Activated T-helper 1 cell treated with anti-CD3 and anti-CD28 coated beads, Interleukin-12 subunit alpha, Interleukin-12 subunit beta, Interleukin-2, Interleukin-4 antibody, amounts not matched to agents 30 ng/mL and 10 ng/mL and 1 ng/mL, durations not matched to agents 14 hours and 24 hours and 36 hours (primary cell): ENCODE measurements at regions not wholly inside any gene's neighbourhood (a gene's known extent, or its start where the extent isn't known, plus 50 kb on each side); places are given as distances from the start of the nearest gene placed in this dataset.

Source experiments
- DNase-seq: peaks from one replicate; pipeline ENCODE4 v3.0.0; 2021; ENCODE audit warnings: low spot score
- H3K27ac Mint-ChIP-seq: one replicate; pipeline ENCODE4 v1.8.0; 2021; ENCODE audit warnings: mild to moderate bottlenecking, mixed read lengths
- H3K27me3 Mint-ChIP-seq: one replicate; pipeline ENCODE4 v1.8.0; 2022; ENCODE audit warnings: mild to moderate bottlenecking, moderate library complexity, mixed read lengths; ENCODE audit not compliant: insufficient read depth
- H3K36me3 Mint-ChIP-seq: one replicate; pipeline ENCODE4 v1.8.0; 2021; ENCODE audit warnings: low read depth, mixed read lengths
- H3K4me1 Mint-ChIP-seq: one replicate; pipeline ENCODE4 v1.8.0; 2021; ENCODE audit warnings: low read depth, mixed read lengths
- H3K4me3 Mint-ChIP-seq: one replicate; pipeline ENCODE4 v1.8.0; 2021; ENCODE audit warnings: mild to moderate bottlenecking, moderate library complexity, mixed read lengths
- H3K9me3 Mint-ChIP-seq: one replicate; pipeline ENCODE4 v1.8.0; 2021; ENCODE audit warnings: mixed read lengths
- intact Hi-C: fragments of 100-400 bp; cut with micrococcal nuclease; formaldehyde crosslinking; loops from one replicate; pipeline ENCODE4 v1.15.1; 2024

GRCh38 chr9:99590840-99591239, 230.8 kb upstream of the NR4A3 start:
- no peak for DNase-seq
- Mint-ChIP-seq H3K9me3 (peaks cover 4% of the 10 kb centered on the region), H3K4me3 (no peak overlapping the region), H3K4me1 (peaks cover 5% of the 10 kb centered on the region), H3K36me3 (peaks cover 2% of the 10 kb centered on the region), H3K27ac (no peak overlapping the region), H3K27me3 (peaks cover 19% of the 10 kb centered on the region)
- intact Hi-C loops: no loop called here

GRCh38 chr9:99591770-99592169, 229.9 kb upstream of the NR4A3 start:
- Mint-ChIP-seq H3K27me3 (peaks cover 17% of the 10 kb centered on the region), H3K9me3 (peaks cover 4% of the 10 kb centered on the region), H3K27ac (no peak overlapping the region), H3K36me3 (peaks cover 2% of the 10 kb centered on the region), H3K4me3 (no peak overlapping the region), H3K4me1 (peaks cover 6% of the 10 kb centered on the region)
- intact Hi-C loops: no loop called here
- no peak for DNase-seq

GRCh38 chr9:99592834-99593574, 228.7 kb upstream of the NR4A3 start:
- Mint-ChIP-seq H3K9me3 (peaks cover 4% of the 10 kb centered on the region), H3K27ac (no peak overlapping the region), H3K27me3 (peaks cover 15% of the 10 kb centered on the region), H3K36me3 (peaks cover 2% of the 10 kb centered on the region), H3K4me1 (peaks cover 6% of the 10 kb centered on the region), H3K4me3 (no peak overlapping the region)
- no peak for DNase-seq
- intact Hi-C loops: no loop called here

GRCh38 chr9:99593610-99594009, 228.1 kb upstream of the NR4A3 start:
- H3K9me3 Mint-ChIP-seq: peaks cover 4% of the 10 kb centered on the region
- no peak overlapping the region for H3K4me3 Mint-ChIP-seq
- no peak overlapping the region for H3K27ac Mint-ChIP-seq
- H3K36me3 Mint-ChIP-seq: peaks cover 2% of the 10 kb centered on the region
- intact Hi-C loops: no loop called here
- H3K27me3 Mint-ChIP-seq: peaks cover 14% of the 10 kb centered on the region
- DNase-seq: no peak
- H3K4me1 Mint-ChIP-seq: peaks cover 6% of the 10 kb centered on the region

GRCh38 chr9:99594056-99594780, 227.5 kb upstream of the NR4A3 start:
- intact Hi-C loops: no loop called here
- Mint-ChIP-seq H3K4me3 (no peak overlapping the region), H3K27me3 (peaks cover 11% of the 10 kb centered on the region), H3K36me3 (peaks cover 2% of the 10 kb centered on the region), H3K4me1 (peaks cover 6% of the 10 kb centered on the region), H3K9me3 (peaks cover 4% of the 10 kb centered on the region), H3K27ac (no peak overlapping the region)
- no peak for DNase-seq

GRCh38 chr9:99595796-99596195, 225.9 kb upstream of the NR4A3 start:
- no peaks in the 10 kb centered on the region for H3K9me3 Mint-ChIP-seq
- peaks cover 2% of the 10 kb centered on the region for H3K36me3 Mint-ChIP-seq
- intact Hi-C loops: no loop called here
- no peak overlapping the region for H3K4me3 Mint-ChIP-seq
- peaks cover 6% of the 10 kb centered on the region for H3K4me1 Mint-ChIP-seq
- H3K27me3 Mint-ChIP-seq: peaks cover 4% of the 10 kb centered on the region
- no peak for DNase-seq
- no peak overlapping the region for H3K27ac Mint-ChIP-seq

- no peaks in the 10 kb centered on the region for H3K9me3 Mint-ChIP-seq
- no peak overlapping the region for H3K4me3 Mint-ChIP-seq
- DNase-seq: no peak
- no peaks in the 10 kb centered on the region for H3K36me3 Mint-ChIP-seq
- H3K4me1 Mint-ChIP-seq: no peaks in the 10 kb centered on the region
- no peak overlapping the region for H3K27ac Mint-ChIP-seq
- peaks cover 3% of the 10 kb centered on the region for H3K27me3 Mint-ChIP-seq
- intact Hi-C loops: no loop called here
These were observed 220.0 kb upstream of the NR4A3 start for GRCh38 chr9:99601571-99602111.

GRCh38 chr9:99602854-99603253, 218.8 kb upstream of the NR4A3 start:
- H3K27ac Mint-ChIP-seq: no peak overlapping the region
- no peak overlapping the region for H3K4me3 Mint-ChIP-seq
- no peaks in the 10 kb centered on the region for H3K36me3 Mint-ChIP-seq
- intact Hi-C loops: no loop called here
- no peaks in the 10 kb centered on the region for H3K9me3 Mint-ChIP-seq
- H3K4me1 Mint-ChIP-seq: no peaks in the 10 kb centered on the region
- no peak for DNase-seq
- peaks cover 8% of the 10 kb centered on the region for H3K27me3 Mint-ChIP-seq

GRCh38 chr9:99605016-99605743, 216.5 kb upstream of the NR4A3 start:
- Mint-ChIP-seq H3K9me3 (no peaks in the 10 kb centered on the region), H3K27ac (no peak overlapping the region), H3K4me1 (no peaks in the 10 kb centered on the region), H3K4me3 (no peak overlapping the region), H3K36me3 (no peaks in the 10 kb centered on the region), H3K27me3 (peaks cover 11% of the 10 kb centered on the region)
- DNase-seq: no peak
- intact Hi-C loops: no loop called here

- intact Hi-C loops: no loop called here
- Mint-ChIP-seq H3K36me3 (no peaks in the 10 kb centered on the region), H3K27ac (no peak overlapping the region), H3K27me3 (peaks cover 11% of the 10 kb centered on the region), H3K4me3 (no peak overlapping the region), H3K9me3 (no peaks in the 10 kb centered on the region), H3K4me1 (no peaks in the 10 kb centered on the region)
- no peak for DNase-seq
These were observed 215.4 kb upstream of the NR4A3 start for GRCh38 chr9:99606296-99606695.

GRCh38 chr9:99606957-99607356, 214.7 kb upstream of the NR4A3 start:
- no peak for DNase-seq
- H3K9me3 Mint-ChIP-seq: no peaks in the 10 kb centered on the region
- no peaks in the 10 kb centered on the region for H3K36me3 Mint-ChIP-seq
- H3K4me3 Mint-ChIP-seq: no peak overlapping the region
- no peak overlapping the region for H3K27ac Mint-ChIP-seq
- intact Hi-C loops: no loop called here
- H3K4me1 Mint-ChIP-seq: no peaks in the 10 kb centered on the region
- H3K27me3 Mint-ChIP-seq: peaks cover 11% of the 10 kb centered on the region

- no peak for DNase-seq
- Mint-ChIP-seq H3K36me3 (no peaks in the 10 kb centered on the region), H3K27ac (no peak overlapping the region), H3K9me3 (no peaks in the 10 kb centered on the region), H3K4me1 (no peaks in the 10 kb centered on the region), H3K4me3 (no peak overlapping the region), H3K27me3 (peaks cover 8% of the 10 kb centered on the region)
- intact Hi-C loops: no loop called here
These were observed 213.7 kb upstream of the NR4A3 start for GRCh38 chr9:99607842-99608448.
